HUES64 (cell line): ENCODE measurements at regions not wholly inside any gene's neighbourhood (a gene's known extent, or its start where the extent isn't known, plus 50 kb on each side); places are given as distances from the start of the nearest gene placed in this dataset.

Experiments used
- H3K27ac ChIP-seq: 2 replicates; pipeline ENCODE4 v1.7.0; 2013; ENCODE audit warnings: low read depth, low read length, inconsistent platforms
- H3K27me3 ChIP-seq: 2 replicates; pipeline ENCODE4 v1.6.1; 2013; ENCODE audit warnings: mild to moderate bottlenecking, low read length; ENCODE audit not compliant: insufficient read depth
- H3K36me3 ChIP-seq: 2 replicates; pipeline ENCODE4 v1.6.1; 2013; ENCODE audit warnings: mild to moderate bottlenecking, low read length; ENCODE audit not compliant: insufficient read depth
- H3K4me1 ChIP-seq: 2 replicates; pipeline ENCODE4 v1.6.1; 2013; ENCODE audit warnings: mild to moderate bottlenecking, low read length, moderate library complexity; ENCODE audit not compliant: insufficient read depth
- H3K4me3 ChIP-seq: 2 replicates; pipeline ENCODE4 v1.5.1; 2013; ENCODE audit warnings: mild to moderate bottlenecking, low read length, moderate library complexity
- H3K9ac ChIP-seq: 2 replicates; pipeline ENCODE4 v1.6.1; 2013; ENCODE audit warnings: mild to moderate bottlenecking, low read depth, low read length
- H3K9me3 ChIP-seq: 2 replicates; pipeline ENCODE4 v1.6.1; 2013; ENCODE audit warnings: low read depth, low read length; ENCODE audit not compliant: insufficient read depth
- WGBS: fragments of 150-250, 120-280 bp; methylation state at CpG from one replicate; pipeline ENCODE4 v1.1.7; 2013; ENCODE audit warnings: missing lambda C conversion rate; 5-methylcytosine and 5-hydroxymethylcytosine counted together

DNA sequence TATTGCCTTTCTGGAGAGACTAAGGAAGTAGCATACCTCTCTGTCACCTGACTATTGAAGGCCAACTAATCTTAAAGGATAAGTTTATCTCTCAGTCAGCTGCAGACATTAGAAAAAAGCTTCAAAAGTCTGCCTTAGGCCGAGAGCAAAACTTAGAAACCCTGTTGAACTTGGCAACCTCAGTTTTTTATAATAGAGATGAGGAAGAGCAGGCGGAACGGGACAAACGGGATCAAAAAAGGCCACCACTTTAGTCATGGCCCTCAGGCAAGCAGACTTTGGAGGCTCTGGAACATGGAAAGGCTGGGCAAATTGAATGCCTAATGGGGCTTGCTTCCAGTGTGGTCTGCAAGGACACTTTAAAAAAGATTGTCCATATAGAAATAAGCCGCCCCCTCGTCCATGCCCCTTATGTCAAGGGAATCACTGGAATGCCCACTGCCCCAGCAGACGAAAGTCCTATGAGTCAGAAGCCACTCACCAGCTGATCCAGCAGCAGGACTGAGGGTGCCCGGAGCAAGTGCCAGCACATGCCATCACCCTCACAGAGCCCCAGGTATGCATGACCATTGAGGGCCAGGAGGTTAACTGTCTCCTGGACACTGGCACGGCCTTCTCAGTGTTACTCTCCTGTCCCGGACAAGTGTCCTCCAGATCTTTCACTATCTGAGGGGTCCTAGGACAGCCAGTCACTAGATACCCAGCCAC lies 61.5 kb upstream of the FAM98A start:
- no peak overlapping the region for H3K9ac ChIP-seq
- no peaks in the 10 kb centered on the region for H3K4me1 ChIP-seq
- 95% methylated on average over 10 of the region's 10 CpGs for WGBS
- H3K36me3 ChIP-seq = peaks cover 18% of the 10 kb centered on the region
- H3K9me3 ChIP-seq = peaks cover 25% of the 10 kb centered on the region
- no peak overlapping the region for H3K27ac ChIP-seq
- H3K27me3 ChIP-seq = no peaks in the 10 kb centered on the region
- H3K4me3 ChIP-seq = no peak overlapping the region

DNA sequence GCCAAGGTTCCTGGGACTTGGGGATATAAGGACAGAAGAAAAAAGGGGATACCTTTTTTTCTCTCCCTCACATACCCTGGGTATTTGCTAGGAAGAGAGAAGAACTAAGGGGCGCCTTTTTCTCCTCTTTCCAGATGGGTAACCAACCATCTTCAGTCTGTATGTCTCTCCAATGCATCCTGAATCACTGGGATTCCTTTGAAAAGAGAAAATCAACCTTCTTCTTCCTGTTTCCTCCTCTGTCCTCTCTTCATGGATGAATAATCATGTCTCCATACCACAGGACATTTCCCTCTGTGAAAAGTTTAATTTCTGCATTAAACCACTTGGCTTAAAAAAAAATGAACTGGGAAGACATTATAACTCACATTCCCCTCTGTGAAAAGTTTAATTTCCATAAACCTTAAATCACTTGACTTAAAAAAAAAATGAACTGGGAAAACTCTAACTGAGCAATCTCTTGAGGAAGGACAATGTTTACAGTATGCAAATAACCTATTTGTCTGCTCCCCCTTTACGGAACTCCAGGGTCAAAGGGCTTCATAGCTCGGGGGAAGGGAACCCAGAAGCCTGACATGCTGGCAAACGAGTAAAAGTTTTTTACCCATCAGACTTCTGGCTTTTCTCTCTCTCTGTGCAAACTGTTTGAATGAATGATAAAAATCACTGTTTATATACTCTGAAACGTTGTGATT lies 56.7 kb upstream of the FAM98A start:
- no peaks in the 10 kb centered on the region for H3K27me3 ChIP-seq
- H3K27ac ChIP-seq = no peak overlapping the region
- no peaks in the 10 kb centered on the region for H3K4me1 ChIP-seq
- H3K9me3 ChIP-seq = peaks cover 21% of the 10 kb centered on the region
- H3K36me3 ChIP-seq = no peaks in the 10 kb centered on the region
- H3K4me3 ChIP-seq = no peak overlapping the region
- H3K9ac ChIP-seq = no peak overlapping the region
- WGBS = 90% methylated on average over 5 of the region's 5 CpGs

DNA sequence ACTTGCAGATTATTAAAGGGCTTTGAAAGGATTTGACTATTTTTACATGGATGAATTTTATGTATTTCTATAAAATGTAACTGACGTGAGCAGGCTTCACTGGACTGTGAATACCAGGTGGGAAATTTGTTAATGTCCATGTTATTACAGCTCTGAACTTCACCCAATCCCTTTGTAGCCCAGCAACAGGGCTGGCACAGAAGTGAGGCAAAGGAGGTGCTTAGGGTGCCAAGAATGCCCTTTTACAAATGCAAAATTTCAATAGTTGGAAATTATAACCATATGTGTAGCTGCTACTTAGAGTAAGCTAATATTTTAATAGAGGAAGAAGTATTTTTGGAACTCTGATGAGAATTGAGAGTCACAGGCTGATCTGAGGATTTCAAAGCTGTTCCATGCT lies 53.7 kb upstream of the FAM98A start:
- H3K36me3 ChIP-seq = no peaks in the 10 kb centered on the region
- no peaks in the 10 kb centered on the region for H3K4me1 ChIP-seq
- no peaks in the 10 kb centered on the region for H3K27me3 ChIP-seq
- no peak overlapping the region for H3K27ac ChIP-seq
- 95% methylated on average over 1 of the region's 1 CpG for WGBS
- no peak overlapping the region for H3K4me3 ChIP-seq
- H3K9ac ChIP-seq = no peak overlapping the region
- H3K9me3 ChIP-seq = peaks cover 21% of the 10 kb centered on the region

DNA sequence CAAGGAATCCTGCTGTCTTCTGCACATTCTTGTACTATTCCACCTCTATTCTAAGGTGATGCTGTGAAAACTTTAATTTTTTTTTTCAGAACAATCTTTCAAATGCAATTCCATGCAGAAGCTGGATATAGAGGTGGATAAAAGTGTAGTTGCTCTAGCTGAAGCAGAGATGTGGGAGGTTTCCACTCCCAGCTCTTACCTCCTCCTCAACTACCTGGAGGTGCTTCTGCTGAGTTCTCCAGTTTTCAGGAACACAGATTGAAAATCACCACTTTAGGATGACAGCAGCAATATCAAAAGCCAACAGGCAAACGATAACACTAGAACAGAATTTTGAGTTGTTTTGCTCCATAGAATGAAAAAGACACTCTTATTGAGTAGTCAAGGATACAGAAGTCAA lies 51.1 kb upstream of the FAM98A start:
- Histone ChIP-seq H3K9me3 (peaks cover 12% of the 10 kb centered on the region), H3K9ac (no peak overlapping the region), H3K27ac (no peak overlapping the region), H3K36me3 (no peaks in the 10 kb centered on the region), H3K4me3 (no peak overlapping the region), H3K4me1 (no peaks in the 10 kb centered on the region), H3K27me3 (no peaks in the 10 kb centered on the region)
- WGBS = 86% methylated on average over 1 of the region's 1 CpG
